Spleen (tissue), 7 donors: ENCODE measurements at regions not wholly inside any gene's neighbourhood (a gene's known extent, or its start where the extent isn't known, plus 50 kb on each side); places are given as distances from the start of the nearest gene placed in this dataset.

ENCODE experiments used
- CTCF ChIP-seq, 11 experiments: fragments of 200-600 bp in 7 of 11; fragments of 450-650 bp in 4 of 11; sonication (generic) in 4 of 11; IDR thresholded peaks in 8 of 11; conservative IDR thresholded peaks in 3 of 11; 1 replicate in 7 of 11; 2 replicates in 4 of 11; pipeline versions ENCODE4 v1.4.0 to v1.8.0; 2016 to 2021; ENCODE audit warnings: antibody characterized with exemption in 11 of 11, inconsistent platforms in 4 of 11, mild to moderate bottlenecking in 1 of 11
- POLR2A ChIP-seq, 3 donors: fragments of 450-650 bp; IDR thresholded peaks; one replicate each; pipeline ENCODE4 v1.5.1; 2017; ENCODE audit warnings: antibody characterized with exemption in 3 of 3, mild to moderate bottlenecking in 1 of 3
- donor health status: DM: no; HTN: no; CAD: no; lungs with moderate emphysema.
- donor health status: DM: no; HTN: no; CAD: no.
- donor health status: DM: no; HTN: no; CAD: no.

- TF ChIP-seq POLR2A (IDR thresholded peaks at IDR 0.05) (no peak), CTCF (IDR thresholded peaks at IDR 0.05 in 8 of 11, conservative IDR thresholded peaks at IDR 0.05 in 3 of 11) (no peak)
These were observed 199.4 kb upstream of the CCND2 start for GRCh38 chr12:4074129-4074528.
